ENCODE measurements at regions not wholly inside any gene's neighbourhood (a gene's known extent, or its start where the extent isn't known, plus 50 kb on each side); places are given as distances from the start of the nearest gene placed in this dataset.

DNA sequence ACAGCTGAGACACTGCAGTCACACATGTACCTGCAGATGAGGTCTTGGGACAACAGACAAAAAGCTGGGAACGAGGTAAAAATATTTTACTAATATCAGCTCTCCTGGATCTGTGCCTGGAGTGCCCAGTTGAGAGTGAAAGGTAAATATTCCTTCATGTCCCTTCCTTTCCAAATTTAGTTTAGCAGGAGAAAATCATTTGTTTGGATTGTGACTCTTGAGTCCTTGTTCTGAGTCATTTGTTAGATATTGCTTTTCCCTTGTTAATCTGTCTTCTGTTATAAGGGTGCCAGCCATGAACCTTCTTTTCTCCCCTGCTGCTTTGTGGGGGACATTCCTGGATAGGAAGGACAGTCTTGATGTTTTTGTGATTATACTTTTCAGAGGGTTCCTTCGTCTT is 329.2 kb downstream of the DSC3 start:
- no peaks in the 10 kb centered on the region for H3K36me3 ChIP-seq (ENCODE audit: insufficient read depth, low read length)
- H3K4me3 ChIP-seq (ENCODE audit: low read length, poor library complexity, severe bottlenecking): no peak overlapping the region
- H3K79me2 ChIP-seq (ENCODE audit: insufficient read depth, low read length): no peaks in the 10 kb centered on the region
- no peaks in the 10 kb centered on the region for H3K4me1 ChIP-seq (ENCODE audit: insufficient read depth, low read length, poor library complexity, severe bottlenecking)
- TF ChIP-seq, protein P1, sequence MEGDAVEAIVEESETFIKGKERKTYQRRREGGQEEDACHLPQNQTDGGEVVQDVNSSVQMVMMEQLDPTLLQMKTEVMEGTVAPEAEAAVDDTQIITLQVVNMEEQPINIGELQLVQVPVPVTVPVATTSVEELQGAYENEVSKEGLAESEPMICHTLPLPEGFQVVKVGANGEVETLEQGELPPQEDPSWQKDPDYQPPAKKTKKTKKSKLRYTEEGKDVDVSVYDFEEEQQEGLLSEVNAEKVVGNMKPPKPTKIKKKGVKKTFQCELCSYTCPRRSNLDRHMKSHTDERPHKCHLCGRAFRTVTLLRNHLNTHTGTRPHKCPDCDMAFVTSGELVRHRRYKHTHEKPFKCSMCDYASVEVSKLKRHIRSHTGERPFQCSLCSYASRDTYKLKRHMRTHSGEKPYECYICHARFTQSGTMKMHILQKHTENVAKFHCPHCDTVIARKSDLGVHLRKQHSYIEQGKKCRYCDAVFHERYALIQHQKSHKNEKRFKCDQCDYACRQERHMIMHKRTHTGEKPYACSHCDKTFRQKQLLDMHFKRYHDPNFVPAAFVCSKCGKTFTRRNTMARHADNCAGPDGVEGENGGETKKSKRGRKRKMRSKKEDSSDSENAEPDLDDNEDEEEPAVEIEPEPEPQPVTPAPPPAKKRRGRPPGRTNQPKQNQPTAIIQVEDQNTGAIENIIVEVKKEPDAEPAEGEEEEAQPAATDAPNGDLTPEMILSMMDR (conservative IDR thresholded peaks at IDR 0.05; ENCODE audit: low read length): no peak
- no peak for TF ChIP-seq EZH2phosphoT487 (IDR thresholded peaks at IDR 0.05; ENCODE audit: borderline replicate concordance)
- H3K9me2 ChIP-seq (replicated peaks; ENCODE audit: low read depth, low read length): no peaks in the 10 kb centered on the region
- no peaks in the 10 kb centered on the region for H3K27me3 ChIP-seq (ENCODE audit: insufficient read depth, low read length, poor library complexity, severe bottlenecking)
- H4K20me1 ChIP-seq (ENCODE audit: insufficient read depth, low read length, poor library complexity, severe bottlenecking): no peaks in the 10 kb centered on the region
- H3K9me3 ChIP-seq (ENCODE audit: insufficient read depth, low read depth, low read length): no peaks in the 10 kb centered on the region
- H3F3A ChIP-seq (ENCODE audit: low read depth): no peaks in the 10 kb centered on the region
- H3K9ac ChIP-seq (ENCODE audit: low read depth, low read length, poor library complexity, severe bottlenecking): no peak overlapping the region
- H3K4me2 ChIP-seq (ENCODE audit: low read depth, low read length, poor library complexity, severe bottlenecking): no peak overlapping the region
- H2AFZ ChIP-seq (ENCODE audit: low read length): no peak overlapping the region

DNA sequence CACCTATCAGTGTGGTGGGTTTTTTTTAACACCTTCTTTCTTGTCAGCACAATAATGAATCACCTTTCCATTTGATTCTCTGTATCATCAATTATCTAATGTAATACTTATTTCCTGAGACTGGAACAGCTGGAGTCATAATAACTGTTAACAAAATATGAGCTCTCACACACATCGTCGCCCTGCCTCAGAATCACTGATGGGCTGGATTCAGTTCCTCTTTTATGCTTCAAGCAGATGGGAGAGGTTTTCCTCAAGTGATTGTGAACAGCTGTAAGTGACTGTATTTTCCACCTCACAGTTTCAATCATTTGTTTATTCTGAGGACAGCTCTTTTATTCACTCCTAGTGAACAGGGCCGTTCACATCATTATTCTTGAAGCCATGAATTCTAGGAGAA is 330.2 kb downstream of the DSC3 start:
- H3K79me2 ChIP-seq (ENCODE audit: insufficient read depth, low read length): no peaks in the 10 kb centered on the region
- no peak overlapping the region for H3K9ac ChIP-seq (ENCODE audit: low read depth, low read length, poor library complexity, severe bottlenecking)
- H3K4me2 ChIP-seq (ENCODE audit: low read depth, low read length, poor library complexity, severe bottlenecking): no peak overlapping the region
- no peaks in the 10 kb centered on the region for H3K9me2 ChIP-seq (replicated peaks; ENCODE audit: low read depth, low read length)
- H3K4me3 ChIP-seq (ENCODE audit: low read length, poor library complexity, severe bottlenecking): no peak overlapping the region
- H3K9me3 ChIP-seq (ENCODE audit: insufficient read depth, low read depth, low read length): no peaks in the 10 kb centered on the region
- H3F3A ChIP-seq (ENCODE audit: low read depth): no peaks in the 10 kb centered on the region
- H3K36me3 ChIP-seq (ENCODE audit: insufficient read depth, low read length): no peaks in the 10 kb centered on the region
- H3K4me1 ChIP-seq (ENCODE audit: insufficient read depth, low read length, poor library complexity, severe bottlenecking): no peaks in the 10 kb centered on the region
- TF ChIP-seq, protein P1 (conservative IDR thresholded peaks at IDR 0.05; ENCODE audit: low read length): no peak
- TF ChIP-seq EZH2phosphoT487 (IDR thresholded peaks at IDR 0.05; ENCODE audit: borderline replicate concordance): no peak
- H3K27me3 ChIP-seq (ENCODE audit: insufficient read depth, low read length, poor library complexity, severe bottlenecking): no peaks in the 10 kb centered on the region
- H2AFZ ChIP-seq (ENCODE audit: low read length): no peak overlapping the region
- no peaks in the 10 kb centered on the region for H4K20me1 ChIP-seq (ENCODE audit: insufficient read depth, low read length, poor library complexity, severe bottlenecking)

- Histone ChIP-seq H2AFZ (ENCODE audit: low read length) (no peak overlapping the region), H3K4me1 (ENCODE audit: insufficient read depth, low read length, poor library complexity, severe bottlenecking) (no peaks in the 10 kb centered on the region), H3K9me3 (ENCODE audit: insufficient read depth, low read depth, low read length) (no peaks in the 10 kb centered on the region), H3K4me3 (ENCODE audit: low read length, poor library complexity, severe bottlenecking) (no peak overlapping the region), H3K27me3 (ENCODE audit: insufficient read depth, low read length, poor library complexity, severe bottlenecking) (no peaks in the 10 kb centered on the region), H3F3A (ENCODE audit: low read depth) (no peaks in the 10 kb centered on the region), H3K9me2 (replicated peaks; ENCODE audit: low read depth, low read length) (no peaks in the 10 kb centered on the region), H3K36me3 (ENCODE audit: insufficient read depth, low read length) (no peaks in the 10 kb centered on the region), H3K9ac (ENCODE audit: low read depth, low read length, poor library complexity, severe bottlenecking) (no peak overlapping the region), H3K79me2 (ENCODE audit: insufficient read depth, low read length) (no peaks in the 10 kb centered on the region), H4K20me1 (ENCODE audit: insufficient read depth, low read length, poor library complexity, severe bottlenecking) (no peaks in the 10 kb centered on the region), H3K4me2 (ENCODE audit: low read depth, low read length, poor library complexity, severe bottlenecking) (no peak overlapping the region)
- no peak for TF ChIP-seq EZH2phosphoT487 (IDR thresholded peaks at IDR 0.05; ENCODE audit: borderline replicate concordance)
- TF ChIP-seq, protein P1 (conservative IDR thresholded peaks at IDR 0.05; ENCODE audit: low read length): no peak
Observed at GRCh38 chr18:30709595-30709994, 332.9 kb downstream of the DSC3 start.
